Stimulated activated CD4-positive, alpha-beta T cell treated with anti-CD3 and anti-CD28 coated beads, Interleukin-1b, Interleukin-23, amount 100 ng/mL, for 4 hours (primary cell): ENCODE measurements at regions not wholly inside any gene's neighbourhood (a gene's known extent, or its start where the extent isn't known, plus 50 kb on each side); places are given as distances from the start of the nearest gene placed in this dataset.
"Not testable (repeated sequence)": the region's sequence is repeated elsewhere in the genome, so short reads cannot be mapped to it uniquely, and the experiment has no call there.

Experiments
- DNase-seq, 2 donors: peaks; one replicate each; pipeline ENCODE4 v3.0.0-alpha.2; 2020; ENCODE audit warnings: low read depth in 2 of 2

DNA sequence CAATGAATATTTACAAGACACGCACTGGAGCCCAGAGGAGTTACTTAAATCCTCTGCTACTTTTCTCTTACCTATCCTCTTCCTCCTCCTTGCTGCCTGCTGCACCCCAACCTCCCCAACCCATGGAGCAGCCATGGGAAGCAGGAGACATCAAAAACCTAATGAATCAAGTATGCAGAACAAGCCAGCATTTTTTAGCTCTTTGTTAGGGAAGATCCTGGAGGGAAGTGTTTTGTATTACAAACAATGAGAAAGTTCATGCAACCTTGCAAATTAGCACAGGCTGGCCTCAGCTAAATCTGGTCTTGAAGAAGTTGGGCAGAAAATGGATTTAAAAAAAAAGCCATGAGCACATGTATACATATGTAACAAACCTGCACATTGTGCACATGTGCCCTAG is 498.8 kb downstream of the KIF4B start:
- DNase-seq, result no peak

DNA sequence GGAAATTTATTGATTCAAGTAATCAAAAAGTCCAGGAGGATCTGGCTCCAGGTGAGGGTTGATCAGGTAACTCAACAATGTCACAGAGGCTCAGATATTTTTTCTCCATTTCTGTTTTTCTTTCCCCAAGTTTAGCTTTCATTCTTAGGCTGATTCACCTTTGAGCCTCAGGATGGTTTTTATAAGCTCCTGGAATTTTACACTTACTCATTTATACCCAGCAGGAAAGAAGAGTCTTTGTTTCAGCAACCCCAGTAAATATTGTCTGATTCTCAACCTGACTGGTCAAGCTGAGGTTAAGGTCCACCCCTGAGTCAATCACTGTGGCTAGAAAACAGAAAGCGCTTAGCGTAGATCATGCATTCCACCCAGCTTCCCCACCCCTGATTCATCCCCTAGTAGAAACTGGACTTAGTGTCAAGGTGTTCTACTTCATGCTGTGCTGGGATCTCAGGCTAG is 500.6 kb downstream of the KIF4B start:
- DNase-seq, result no peak

DNA sequence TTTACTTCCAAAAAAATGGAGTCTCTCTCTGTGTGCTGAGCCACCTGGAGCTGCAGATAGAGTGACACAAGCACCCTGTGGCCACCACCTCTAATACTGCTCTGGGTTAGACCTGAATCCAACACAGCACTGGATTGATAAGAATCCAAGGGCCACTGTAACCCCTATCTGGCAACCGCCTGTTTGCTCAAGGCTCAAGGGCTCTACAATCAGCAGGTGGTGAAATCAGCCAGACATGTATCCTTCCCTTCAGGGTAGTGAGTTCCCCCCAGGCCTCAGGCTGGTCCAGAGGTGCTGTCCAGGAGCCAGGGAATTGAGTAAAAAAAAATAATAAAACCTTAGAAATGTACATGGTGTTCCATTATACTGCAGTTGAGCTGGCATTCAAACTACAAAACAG is 509.0 kb downstream of the KIF4B start:
- DNase-seq, result no peak

DNA sequence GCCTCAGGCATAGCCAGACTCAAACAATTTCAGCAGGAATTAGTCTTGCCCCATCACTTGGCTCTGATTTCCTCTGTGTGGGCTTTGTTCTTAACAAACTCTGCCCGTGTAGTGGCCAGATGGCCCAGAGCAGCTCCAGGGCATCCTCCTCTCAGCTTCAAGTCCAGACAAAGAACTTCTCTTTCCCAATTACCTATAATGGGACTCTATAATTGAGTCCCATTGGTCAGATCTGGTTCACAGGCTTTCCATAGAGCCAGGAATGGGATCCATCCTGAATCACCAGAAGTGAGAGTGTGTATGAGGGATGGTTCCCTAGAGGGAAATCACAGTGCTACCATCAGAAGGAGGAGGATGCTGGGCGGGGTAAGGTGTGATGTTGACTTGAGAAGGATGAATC is 515.8 kb downstream of the KIF4B start:
- DNase-seq, result no peak

DNA sequence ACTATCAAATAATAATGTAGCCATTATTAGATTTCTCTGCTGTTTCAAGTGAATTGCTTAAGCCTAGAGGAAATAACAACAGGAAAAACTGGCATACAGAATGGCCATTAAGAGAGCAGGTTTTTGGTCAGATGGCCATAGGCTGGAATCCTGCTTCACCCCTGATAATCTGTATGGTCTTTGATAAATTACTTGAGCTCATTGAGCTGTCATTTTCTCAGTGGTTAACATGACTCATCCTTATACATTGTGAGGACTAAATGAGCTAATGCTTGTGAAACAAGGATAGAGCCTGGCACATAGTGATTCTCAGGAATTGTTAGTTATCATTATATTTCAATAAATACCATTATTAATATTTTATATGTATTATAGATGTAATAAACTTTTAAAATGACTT is 516.5 kb downstream of the KIF4B start:
- no peak for DNase-seq

DNA sequence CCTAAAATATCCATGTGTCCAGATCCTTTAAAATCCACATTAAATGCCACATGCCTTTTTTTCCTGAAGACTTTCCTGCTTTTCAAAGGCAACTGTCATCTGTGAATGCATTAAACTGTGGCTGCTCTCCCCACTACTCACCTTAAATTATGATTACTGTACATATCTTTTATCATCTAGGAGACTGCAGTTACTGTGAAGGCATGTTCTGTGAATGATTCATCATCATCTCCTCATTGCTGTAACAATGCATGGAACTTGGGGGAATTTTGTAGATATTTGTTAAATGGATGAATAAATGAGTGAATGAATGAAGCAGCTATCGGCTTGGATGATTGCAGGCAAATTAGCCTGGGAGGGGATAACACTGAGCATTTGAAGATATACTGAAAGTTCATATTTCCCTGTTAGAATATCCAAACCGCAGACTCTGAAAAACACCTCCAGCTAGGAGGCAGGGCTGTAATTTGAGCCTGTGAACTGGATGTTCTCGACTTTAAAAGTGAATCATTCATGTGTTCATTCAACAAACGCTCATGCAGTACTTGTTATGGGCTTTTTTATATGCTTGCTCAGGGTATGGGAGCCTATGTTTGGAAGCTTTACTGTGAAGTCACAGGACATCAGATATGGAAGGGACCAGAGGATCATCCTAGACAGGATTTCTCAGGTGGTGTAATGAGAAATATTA is 519.2 kb downstream of the KIF4B start:
- no peak for DNase-seq

DNA sequence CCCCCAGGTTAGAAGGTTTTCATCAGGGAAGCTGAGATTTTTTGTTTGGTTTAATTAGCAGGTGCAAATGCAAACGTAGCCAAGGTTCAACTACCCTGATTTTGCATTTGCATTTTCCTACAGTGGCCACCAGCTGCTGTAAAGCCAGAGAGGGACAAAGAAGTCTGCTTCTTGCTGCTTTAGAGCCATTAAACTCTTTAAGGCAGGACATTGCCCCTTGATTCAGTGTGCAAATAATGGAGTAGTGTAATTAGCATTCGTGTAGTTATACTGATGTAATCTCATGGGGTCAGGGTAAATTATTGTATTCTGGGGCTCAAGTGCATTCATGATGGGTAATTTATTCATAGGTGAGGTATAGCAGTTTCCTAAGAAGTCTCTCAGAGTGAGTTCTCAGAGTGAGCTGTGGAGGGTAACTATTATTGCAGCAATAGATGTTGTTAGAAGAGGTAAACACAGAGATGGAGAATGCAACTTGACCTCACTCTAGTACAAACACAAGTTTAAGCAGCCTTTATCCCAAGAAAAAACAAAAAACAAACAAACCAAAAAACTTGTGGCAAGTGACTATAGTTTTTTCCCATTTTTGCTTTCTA is 526.5 kb downstream of the KIF4B start:
- no peak for DNase-seq

DNA sequence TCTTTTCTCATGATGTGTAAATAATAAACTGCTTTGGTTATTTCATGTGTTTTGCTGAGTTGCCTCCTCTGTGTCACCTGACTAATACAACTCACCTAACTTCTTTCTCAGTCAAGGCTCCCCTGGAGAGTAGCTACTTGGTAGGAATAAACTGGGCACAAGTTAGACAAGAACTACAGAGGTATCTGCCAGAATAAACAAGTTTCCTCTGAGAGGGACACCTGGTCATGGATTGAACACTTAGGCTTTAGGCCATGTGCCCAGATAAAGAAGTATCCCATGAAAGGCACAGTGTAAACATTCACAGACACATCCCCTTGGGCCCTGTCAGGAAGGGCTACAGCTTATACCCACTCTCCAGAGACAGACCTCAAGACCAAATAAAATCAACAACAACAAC is 532.5 kb downstream of the KIF4B start:
- no peak for DNase-seq

DNA sequence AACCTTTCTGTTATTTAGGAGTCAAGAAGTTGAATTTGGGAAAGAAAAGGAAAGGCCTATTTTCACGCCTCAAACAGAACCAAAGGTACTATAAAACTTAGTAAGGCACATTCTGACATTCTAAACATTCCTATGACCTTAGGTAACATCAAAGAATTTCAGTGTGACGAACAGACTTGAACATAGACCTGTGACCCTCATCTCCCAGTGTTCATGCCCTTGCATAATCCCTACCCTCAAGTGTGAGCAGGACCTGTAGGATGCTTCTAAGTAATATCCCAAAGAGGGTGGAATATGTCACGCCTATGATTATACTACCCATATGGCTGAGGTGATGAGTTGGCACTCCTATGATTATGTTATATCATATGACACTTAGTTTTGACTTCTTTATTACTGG is 540.9 kb downstream of the KIF4B start:
- no peak for DNase-seq

DNA sequence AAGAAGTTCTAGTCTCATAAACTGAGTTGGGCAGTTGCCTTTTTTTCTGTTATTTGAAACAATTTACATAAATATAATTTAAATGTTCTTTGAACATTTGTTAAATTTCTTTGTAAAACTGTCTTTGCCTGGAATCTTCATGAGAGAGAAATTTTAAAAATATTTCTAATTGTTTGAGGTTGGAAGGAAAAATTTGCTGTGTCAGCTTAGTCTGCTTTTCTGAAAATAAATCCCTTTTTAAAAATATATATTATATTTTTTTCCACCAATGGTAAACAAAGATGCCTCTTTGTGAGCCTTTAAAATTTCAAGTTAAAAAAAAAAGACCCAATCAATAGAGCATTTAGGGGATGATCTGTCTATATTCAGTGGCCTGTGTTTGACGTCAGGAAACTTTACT is 542.7 kb downstream of the KIF4B start:
- DNase-seq, result no peak

DNA sequence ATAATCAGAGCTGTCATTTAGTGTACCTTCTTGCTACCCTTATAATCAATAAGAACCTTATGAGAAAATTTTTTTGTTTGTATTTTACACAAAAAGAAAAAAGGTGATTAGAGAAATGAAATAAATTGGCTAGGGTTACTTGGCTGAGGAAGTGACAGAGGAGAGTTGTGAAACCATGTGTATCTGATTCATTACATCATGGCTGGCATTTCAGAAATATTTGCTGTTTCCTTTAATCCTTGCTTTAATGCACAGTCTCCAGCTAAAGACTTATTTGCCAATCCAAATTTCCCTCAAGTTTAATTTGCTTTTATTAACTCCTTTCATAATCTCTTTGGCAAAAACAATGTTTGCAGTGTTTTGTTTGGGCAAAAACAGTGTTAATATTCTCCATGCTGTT is 543.1 kb downstream of the KIF4B start:
- DNase-seq, result no peak

DNA sequence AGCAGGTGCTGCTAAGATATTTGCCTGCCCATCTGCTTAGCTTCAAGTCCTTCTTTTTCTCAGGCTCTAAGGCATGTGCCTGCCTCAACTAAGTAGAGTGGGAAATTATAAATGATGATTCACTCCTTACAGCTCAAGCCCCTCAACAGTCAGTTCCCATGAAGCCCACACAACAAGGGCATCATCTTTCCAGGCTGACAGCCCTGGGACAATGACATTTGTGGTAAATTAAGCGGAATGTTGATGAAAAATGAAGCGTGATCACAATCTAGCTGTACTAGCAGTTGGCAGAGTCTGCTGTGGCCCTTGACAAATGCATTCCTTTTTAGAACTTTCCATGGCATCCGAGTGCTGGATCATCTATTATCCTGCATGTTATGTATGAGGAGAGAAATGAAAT is 548.6 kb downstream of the KIF4B start:
- DNase-seq, result no peak

DNA sequence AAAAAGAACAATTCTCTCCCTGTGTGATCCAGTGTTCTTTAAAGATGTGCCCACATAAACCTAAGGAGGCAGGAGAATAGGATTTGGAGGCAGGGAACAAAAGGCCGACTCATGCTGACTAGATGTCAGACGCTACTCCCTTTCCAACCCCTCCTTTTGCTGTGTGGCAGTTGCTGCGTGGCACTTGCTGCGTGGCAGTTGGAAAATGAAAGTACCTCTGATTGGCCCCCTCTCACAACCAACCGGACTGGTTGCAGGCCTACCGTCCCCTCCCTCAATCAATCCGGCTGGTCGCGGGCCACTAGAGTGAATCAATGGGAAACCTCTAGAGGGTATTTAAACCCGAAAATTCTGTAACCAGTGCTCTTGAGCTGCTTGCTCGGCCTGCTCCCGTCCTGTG is 551.0 kb downstream of the KIF4B start:
- DNase-seq, result no peak

DNA sequence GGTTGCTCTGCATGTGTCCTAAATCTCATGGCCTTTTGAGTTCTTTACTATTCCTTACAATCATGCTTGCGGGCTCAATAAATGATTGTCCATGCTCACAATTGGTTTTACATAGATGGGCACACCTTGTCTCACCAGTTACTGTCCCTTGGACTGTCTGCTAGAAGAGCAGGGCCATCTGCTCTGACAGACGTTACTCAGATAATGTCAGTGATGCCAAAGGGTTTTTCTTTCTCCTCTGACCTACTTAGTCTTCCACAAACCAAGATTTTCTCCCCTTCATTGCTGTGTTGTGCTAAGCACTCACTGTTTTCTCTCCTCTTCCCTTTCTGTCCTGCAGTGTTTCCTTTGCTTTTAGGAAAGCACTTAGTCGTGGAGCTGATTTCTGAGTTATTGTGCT is 562.3 kb downstream of the KIF4B start:
- DNase-seq, result no peak

DNA sequence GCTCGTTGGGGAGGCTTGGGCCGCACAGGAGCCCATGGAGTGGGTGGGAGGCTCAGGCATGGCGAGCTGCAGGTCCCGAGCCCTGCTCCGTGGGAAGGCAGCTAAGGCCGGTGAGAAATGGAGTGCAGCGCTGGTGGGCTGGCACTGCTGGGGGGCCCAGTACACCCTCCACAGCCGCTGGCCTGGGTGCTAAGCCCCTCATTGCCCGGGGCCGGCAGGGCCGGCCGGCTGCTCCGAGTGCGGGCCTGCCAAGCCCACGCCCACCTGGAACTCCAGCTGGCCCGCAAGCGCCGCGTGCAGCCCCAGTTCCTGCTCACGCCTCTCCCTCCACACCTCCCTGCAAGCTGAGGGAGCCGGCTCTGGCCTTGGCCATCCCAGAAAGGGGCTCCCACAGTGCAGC is 573.3 kb downstream of the KIF4B start:
- DNase-seq, result not testable (repeated sequence)

DNA sequence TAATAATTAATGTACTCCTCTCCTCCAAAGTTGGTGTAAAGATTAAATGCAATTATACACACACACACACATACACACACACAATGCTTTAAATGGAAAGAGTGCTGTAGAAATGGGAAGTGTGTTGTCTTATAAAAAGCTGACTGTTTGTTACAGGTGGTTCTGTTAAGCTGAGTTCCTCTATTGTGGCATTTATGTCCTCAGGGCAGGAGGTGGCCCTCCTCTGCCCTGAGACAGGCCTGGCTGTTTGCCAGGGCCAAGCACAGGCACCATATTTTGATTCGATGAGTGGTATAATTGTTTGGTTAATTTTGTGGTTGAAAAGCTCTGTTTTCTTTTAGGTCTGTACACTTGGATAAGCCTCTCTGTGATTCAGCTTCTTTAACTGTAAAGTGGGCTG is 573.9 kb downstream of the KIF4B start:
- no peak for DNase-seq

DNA sequence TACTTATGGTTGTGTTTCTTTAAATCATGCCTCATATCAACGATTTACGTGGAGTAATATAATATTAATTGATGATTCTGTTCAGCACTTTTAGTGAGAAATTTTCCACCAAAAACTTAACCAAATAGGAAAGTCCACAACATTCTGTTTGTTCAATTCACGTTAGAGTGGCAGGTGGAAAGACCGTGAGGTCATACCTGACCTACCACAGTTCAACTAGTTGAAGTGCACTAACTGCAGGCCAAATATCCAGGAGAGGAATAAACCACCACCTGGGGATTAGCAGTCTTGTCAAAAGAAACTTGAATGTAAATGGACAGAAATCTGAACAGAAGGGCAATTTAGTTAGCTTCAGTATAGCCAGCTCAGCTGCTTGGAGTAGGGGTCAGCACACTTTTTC is 577.7 kb downstream of the KIF4B start:
- DNase-seq, result no peak

DNA sequence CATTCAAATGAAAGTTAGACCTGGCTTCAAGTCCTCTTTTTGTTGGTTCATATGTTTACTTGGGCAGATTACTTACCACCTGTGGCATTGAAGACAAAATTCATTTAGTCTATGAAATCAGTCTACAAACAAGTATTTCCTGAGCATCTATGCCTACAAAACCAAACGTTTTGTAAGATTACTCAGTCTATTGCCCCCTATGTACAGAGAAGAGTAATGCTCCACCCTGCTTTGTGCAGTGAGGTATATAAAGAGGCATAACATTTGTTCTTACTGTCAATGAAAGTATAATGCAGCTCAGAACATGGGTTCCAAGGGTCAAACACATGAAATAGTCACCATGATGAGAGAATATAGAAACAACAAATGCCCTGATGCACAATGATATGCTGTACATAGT is 580.7 kb downstream of the KIF4B start:
- no peak for DNase-seq

DNA sequence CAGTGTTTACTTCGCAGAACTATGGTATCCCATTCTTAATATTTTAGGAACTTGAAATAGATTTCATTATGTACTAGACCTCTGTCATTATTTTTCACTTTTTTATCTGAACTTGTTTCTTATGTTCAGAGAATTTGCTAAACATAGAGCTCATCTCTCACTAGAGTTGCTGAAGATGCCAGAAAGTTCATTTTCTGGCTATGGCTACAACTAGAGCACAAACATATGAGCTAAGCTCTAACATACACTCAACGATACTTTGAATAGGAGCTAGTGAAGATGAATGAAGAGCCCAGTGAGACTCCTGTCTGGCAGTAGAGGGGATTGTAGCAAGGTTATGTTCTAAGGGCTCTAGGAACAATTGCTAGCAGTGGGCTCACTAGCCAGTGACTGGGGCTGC is 582.2 kb downstream of the KIF4B start:
- no peak for DNase-seq

DNA sequence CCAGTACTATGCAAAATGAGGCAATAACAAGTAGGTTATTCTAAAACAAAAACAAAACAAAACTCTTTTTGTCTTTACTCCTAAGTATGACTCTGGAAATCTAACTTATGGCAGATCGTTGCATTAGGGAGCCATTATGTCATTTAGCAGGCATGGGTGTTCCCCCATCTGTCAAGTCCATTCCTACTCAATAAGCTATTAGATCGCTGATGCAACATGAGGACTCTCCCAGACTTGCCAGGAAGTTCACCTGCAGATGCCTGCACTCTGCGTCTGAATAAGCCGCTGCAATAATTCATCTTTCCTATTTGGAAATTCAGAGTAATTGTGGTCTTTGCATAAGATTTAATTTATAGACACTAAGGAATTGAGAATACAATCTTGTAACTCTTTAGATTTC is 585.0 kb downstream of the KIF4B start:
- DNase-seq, result no peak

DNA sequence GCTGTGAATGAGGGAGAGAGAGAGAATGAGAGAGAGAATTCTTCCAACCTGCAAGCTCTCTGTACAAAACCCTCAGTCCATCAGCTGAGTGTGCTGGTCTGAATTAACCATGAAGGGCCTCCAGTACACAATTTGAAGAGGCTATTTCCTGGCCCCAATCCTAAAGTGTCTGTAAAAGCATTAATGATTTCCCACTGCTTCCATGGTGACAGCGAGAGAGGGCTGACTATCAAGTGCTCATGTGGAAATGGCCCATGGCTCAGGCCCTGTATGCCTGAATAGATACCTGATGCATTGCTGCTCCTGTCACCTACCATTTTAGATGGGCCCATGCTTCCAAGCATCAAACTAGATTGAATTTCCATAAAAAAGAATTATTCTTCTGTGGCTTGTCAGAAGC is 592.4 kb downstream of the KIF4B start:
- DNase-seq, result no peak

DNA sequence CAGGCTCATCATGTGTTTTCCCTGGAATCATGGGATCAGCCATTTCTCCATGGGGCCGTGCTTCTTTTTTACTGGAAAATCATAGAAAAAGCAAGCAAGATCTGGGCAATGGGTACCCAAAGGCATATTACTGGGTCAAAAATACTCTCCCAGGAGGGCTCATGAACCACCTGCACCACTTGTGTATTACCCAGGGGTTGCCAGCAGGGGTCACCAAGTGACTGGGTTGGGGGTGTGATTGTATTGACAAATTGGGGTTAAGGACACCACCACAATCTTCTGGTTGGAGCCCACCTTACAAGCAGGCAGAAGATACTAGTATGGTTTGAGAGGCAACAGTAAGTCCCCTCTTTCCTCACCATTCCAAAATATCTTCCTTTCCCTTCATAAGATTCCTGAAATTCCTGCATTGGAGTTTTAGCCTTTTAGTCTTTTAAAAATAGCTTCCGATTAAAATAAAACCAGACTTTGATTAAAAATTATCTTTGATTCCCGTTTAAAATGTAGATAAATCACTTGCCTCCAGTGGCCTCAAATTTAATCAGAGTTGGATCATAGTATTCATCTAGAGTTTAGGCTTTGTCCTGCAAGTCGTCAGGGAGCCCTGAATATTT is 603.3 kb downstream of the KIF4B start:
- DNase-seq, result peak in 1 of 2 donors; percentile 19

DNA sequence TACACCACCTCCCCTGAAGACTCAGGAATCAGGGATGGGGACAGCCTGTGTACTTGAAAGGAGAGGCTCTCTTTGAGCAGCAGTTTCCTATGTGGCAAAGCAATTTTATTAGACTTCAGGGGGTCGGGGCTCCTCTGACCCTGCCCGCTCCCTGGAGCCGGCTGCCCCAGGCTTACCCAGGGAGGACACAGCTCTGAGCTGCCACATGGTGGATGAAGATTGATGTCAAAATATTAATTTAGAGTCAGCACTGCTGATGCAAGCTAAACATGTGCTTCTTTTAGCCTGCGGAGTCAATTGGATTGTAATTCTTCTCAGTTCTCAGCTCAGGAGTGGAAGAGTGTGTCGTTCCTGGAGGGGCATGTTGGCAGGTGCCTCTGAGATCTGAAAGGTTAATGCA is 606.1 kb downstream of the KIF4B start:
- no peak for DNase-seq
